Sigmoid colon (tissue), 6 donors: ENCODE measurements at regions not wholly inside any gene's neighbourhood (a gene's known extent, or its start where the extent isn't known, plus 50 kb on each side); places are given as distances from the start of the nearest gene placed in this dataset.

ENCODE experiments used
- DNase-seq: peaks from one replicate; pipeline ENCODE4 v3.0.0-alpha.2; 2019
- H3K27ac ChIP-seq, 4 donors: fragments of 200-600 bp; sonication (generic); one replicate each; pipeline ENCODE4 v1.5.1; 2016 to 2019; ENCODE audit warnings: mild to moderate bottlenecking in 1 of 4
- H3K27me3 ChIP-seq, 3 donors: fragments of 200-600 bp; sonication (generic); one replicate each; pipeline ENCODE4 v1.5.1; 2019; ENCODE audit warnings: mild to moderate bottlenecking in 1 of 3
- H3K36me3 ChIP-seq, 4 donors: fragments of 200-600 bp; sonication (generic); one replicate each; pipeline ENCODE4 v1.5.1; 2016 to 2019
- H3K4me1 ChIP-seq, 4 donors: fragments of 200-600 bp; sonication (generic); one replicate each; pipeline ENCODE4 v1.5.1; 2017 to 2019
- H3K4me3 ChIP-seq, 4 donors: fragments of 200-600 bp; sonication (generic); one replicate each; pipeline ENCODE4 v1.5.1; 2017 to 2019; ENCODE audit warnings: mild to moderate bottlenecking in 2 of 4, moderate library complexity in 1 of 4
- H3K9me3 ChIP-seq, 4 donors: fragments of 200-600 bp in 3 of 4; sonication (generic) in 3 of 4; one replicate each; pipeline versions ENCODE4 v1.5.1 to v1.6.1; 2013 to 2019
- EP300 ChIP-seq, 4 donors: sonication (generic); formaldehyde crosslinking; IDR thresholded peaks; one replicate each; pipeline ENCODE4 v1.6.1; 2017; ENCODE audit warnings: antibody characterized with exemption in 4 of 4
- POLR2A ChIP-seq, 2 donors: fragments of 450-650 bp; IDR thresholded peaks; one replicate each; pipeline ENCODE4 v1.6.1; 2016; ENCODE audit warnings: antibody characterized with exemption in 2 of 2, mild to moderate bottlenecking in 2 of 2, moderate library complexity in 2 of 2
- POLR2AphosphoS5 ChIP-seq, 4 donors: sonication (generic); formaldehyde crosslinking; IDR thresholded peaks; one replicate each; pipeline ENCODE4 v1.6.1; 2017; ENCODE audit warnings: antibody characterized with exemption in 4 of 4
- WGBS, 2 donors: extraction: QIAGEN DNeasy Blood & Tissue Kit; methylation state at CpG; one replicate each; pipeline ENCODE4 v1.1.7; 2013; 5-methylcytosine and 5-hydroxymethylcytosine counted together
- intact Hi-C: fragments of 100-400 bp; cut with DNase I; formaldehyde crosslinking; loops from one replicate; pipeline ENCODE4 v1.15.1; 2023
- TF ChIP-seq, protein P1 (sequence below), 4 experiments: fragments of 450-650 bp in 3 of 4; fragments of 200-600 bp in 1 of 4; IDR thresholded peaks; one replicate each; pipeline ENCODE4 v1.5.1; 2016 to 2019; ENCODE audit warnings: antibody characterized with exemption in 4 of 4, mild to moderate bottlenecking in 3 of 4, moderate library complexity in 2 of 4
- donor health status: healthy with polysubstance abuse.
- donor health status: healthy.

- intact Hi-C loops, result no loop called here
- Histone ChIP-seq H3K4me1 (no peaks in the 10 kb centered on the region), H3K4me3 (no peak overlapping the region), H3K36me3 (no peaks in the 10 kb centered on the region), H3K27ac (no peak overlapping the region), H3K27me3 (no peaks in the 10 kb centered on the region), H3K9me3 (peaks cover 0 to 4% (median 1%) of the 10 kb centered on the region in 4 donors)
- WGBS, 2 donors, result 83 to 86% methylated on average over 2 of the region's 2 CpGs
- TF ChIP-seq POLR2A (IDR thresholded peaks at IDR 0.05) (no peak), EP300 (IDR thresholded peaks at IDR 0.05) (no peak), POLR2AphosphoS5 (IDR thresholded peaks at IDR 0.05) (no peak)
- TF ChIP-seq, protein P1, sequence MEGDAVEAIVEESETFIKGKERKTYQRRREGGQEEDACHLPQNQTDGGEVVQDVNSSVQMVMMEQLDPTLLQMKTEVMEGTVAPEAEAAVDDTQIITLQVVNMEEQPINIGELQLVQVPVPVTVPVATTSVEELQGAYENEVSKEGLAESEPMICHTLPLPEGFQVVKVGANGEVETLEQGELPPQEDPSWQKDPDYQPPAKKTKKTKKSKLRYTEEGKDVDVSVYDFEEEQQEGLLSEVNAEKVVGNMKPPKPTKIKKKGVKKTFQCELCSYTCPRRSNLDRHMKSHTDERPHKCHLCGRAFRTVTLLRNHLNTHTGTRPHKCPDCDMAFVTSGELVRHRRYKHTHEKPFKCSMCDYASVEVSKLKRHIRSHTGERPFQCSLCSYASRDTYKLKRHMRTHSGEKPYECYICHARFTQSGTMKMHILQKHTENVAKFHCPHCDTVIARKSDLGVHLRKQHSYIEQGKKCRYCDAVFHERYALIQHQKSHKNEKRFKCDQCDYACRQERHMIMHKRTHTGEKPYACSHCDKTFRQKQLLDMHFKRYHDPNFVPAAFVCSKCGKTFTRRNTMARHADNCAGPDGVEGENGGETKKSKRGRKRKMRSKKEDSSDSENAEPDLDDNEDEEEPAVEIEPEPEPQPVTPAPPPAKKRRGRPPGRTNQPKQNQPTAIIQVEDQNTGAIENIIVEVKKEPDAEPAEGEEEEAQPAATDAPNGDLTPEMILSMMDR (IDR thresholded peaks at IDR 0.05), result no peak
- DNase-seq, result no peak
These were observed 279.6 kb upstream of the CCDC196 start for GRCh38 chr14:66206554-66206953.

DNA sequence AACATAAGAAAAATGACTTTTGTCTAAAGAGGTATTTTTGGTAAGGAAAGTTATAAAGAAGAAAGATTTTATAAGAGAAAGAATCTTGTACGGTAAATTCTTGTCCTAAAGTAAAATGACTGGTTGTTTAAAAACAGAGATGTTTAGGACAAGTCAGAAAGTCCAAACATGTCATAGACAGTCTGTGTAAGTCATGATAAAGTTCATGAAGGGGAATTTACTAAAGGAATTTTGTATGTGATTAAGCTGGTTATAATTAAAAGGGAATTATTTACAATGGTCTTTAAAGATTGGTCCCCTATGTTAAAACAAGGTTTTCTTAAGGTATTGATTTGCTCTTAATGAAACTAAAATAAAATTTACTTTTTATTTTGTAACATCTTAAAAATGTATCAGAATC, 269.4 kb upstream of the CCDC196 start:
- no peak for DNase-seq
- Histone ChIP-seq H3K27ac (no peak overlapping the region), H3K4me1 (no peaks in the 10 kb centered on the region), H3K36me3 (no peaks in the 10 kb centered on the region), H3K4me3 (no peak overlapping the region), H3K9me3 (no peaks in the 10 kb centered on the region), H3K27me3 (no peaks in the 10 kb centered on the region)
- TF ChIP-seq, protein P1 (IDR thresholded peaks at IDR 0.05), result no peak
- TF ChIP-seq POLR2AphosphoS5 (IDR thresholded peaks at IDR 0.05) (no peak), EP300 (IDR thresholded peaks at IDR 0.05) (no peak), POLR2A (IDR thresholded peaks at IDR 0.05) (no peak)
- 52 to 94% methylated on average over 1 of the region's 1 CpG for WGBS, 2 donors
- intact Hi-C loops, result no loop called here

- DNase-seq, result no peak
- Histone ChIP-seq H3K27ac (no peak overlapping the region), H3K9me3 (no peaks in the 10 kb centered on the region), H3K4me3 (no peak overlapping the region), H3K4me1 (no peaks in the 10 kb centered on the region), H3K36me3 (no peaks in the 10 kb centered on the region), H3K27me3 (no peaks in the 10 kb centered on the region)
- intact Hi-C loops, result no loop called here
- TF ChIP-seq, protein P1 (IDR thresholded peaks at IDR 0.05), result no peak
- TF ChIP-seq POLR2A (IDR thresholded peaks at IDR 0.05) (no peak), EP300 (IDR thresholded peaks at IDR 0.05) (no peak)
- whole genome bisulfite sequencing, 2 donors, result 93 to 96% methylated on average over 3 of the region's 3 CpGs
These were observed 266.3 kb upstream of the CCDC196 start for GRCh38 chr14:66219886-66220285.

- no peaks in the 10 kb centered on the region for H3K36me3 ChIP-seq
- 53 to 81% methylated on average over 5 of the region's 5 CpGs for WGBS, 2 donors
- TF ChIP-seq EP300 (IDR thresholded peaks at IDR 0.05), result no peak
- TF ChIP-seq POLR2AphosphoS5 (IDR thresholded peaks at IDR 0.05), result no peak
- no peaks in the 10 kb centered on the region for H3K27me3 ChIP-seq
- H3K9me3 ChIP-seq, result peaks cover 0 to 4% (median 1%) of the 10 kb centered on the region in 4 donors
- no peaks in the 10 kb centered on the region for H3K4me1 ChIP-seq
- no peak overlapping the region for H3K27ac ChIP-seq
- intact Hi-C loops, result no loop called here
- no peak for DNase-seq
- H3K4me3 ChIP-seq, result no peak overlapping the region
These were observed 261.5 kb upstream of the CCDC196 start for GRCh38 chr14:66224492-66225178.

- intact Hi-C loops, result no loop called here
- no peak overlapping the region for H3K27ac ChIP-seq
- peaks cover 0 to 4% (median 1%) of the 10 kb centered on the region in 4 donors for H3K9me3 ChIP-seq
- DNase-seq, result no peak
- H3K4me1 ChIP-seq, result no peaks in the 10 kb centered on the region
- no peak overlapping the region for H3K4me3 ChIP-seq
- H3K36me3 ChIP-seq, result no peaks in the 10 kb centered on the region
- H3K27me3 ChIP-seq, result no peaks in the 10 kb centered on the region
- TF ChIP-seq, protein P1 (IDR thresholded peaks at IDR 0.05), result no peak
- TF ChIP-seq EP300 (IDR thresholded peaks at IDR 0.05) (no peak), POLR2A (IDR thresholded peaks at IDR 0.05) (no peak), POLR2AphosphoS5 (IDR thresholded peaks at IDR 0.05) (no peak)
These were observed 260.8 kb upstream of the CCDC196 start for GRCh38 chr14:66225337-66225736.
